ENCODE measurements at regions not wholly inside any gene's neighbourhood (a gene's known extent, or its start where the extent isn't known, plus 50 kb on each side); places are given as distances from the start of the nearest gene placed in this dataset.

GRCh38 chr2:216786676-216787075 is 73.2 kb downstream of the TNP1 start:
- TF ChIP-seq POLR2AphosphoS5 (IDR thresholded peaks at IDR 0.05; ENCODE audit: low read depth, low read length): no peak
- TF ChIP-seq POLR2A (IDR thresholded peaks at IDR 0.05; ENCODE audit: low read depth, low read length): no peak

All from GM12891 (cell line).